HFF-Myc (cell line): ENCODE measurements at regions not wholly inside any gene's neighbourhood (a gene's known extent, or its start where the extent isn't known, plus 50 kb on each side); places are given as distances from the start of the nearest gene placed in this dataset.

ENCODE experiments used
- DNase-seq: peaks from one replicate; pipeline ENCODE4 v3.0.0-alpha.2; 2011; ENCODE audit warnings: low read depth; ENCODE audit errors: extremely low read depth
- H3K4me3 ChIP-seq: replicated peaks from 2 replicates; pipeline ENCODE4 v1.5.1; 2011; ENCODE audit warnings: low read depth, mild to moderate bottlenecking, control low read depth, low read length
- CTCF ChIP-seq: IDR thresholded peaks from 2 replicates; pipeline ENCODE4 v1.5.1; 2012; ENCODE audit warnings: mild to moderate bottlenecking, low read depth, low read length, control low read depth; ENCODE audit errors: missing control alignments

GRCh38 chr12:65561798-65562382, 262.4 kb upstream of the HMGA2 start:
- no peak for TF ChIP-seq CTCF
- DNase-seq = no peak
- H3K4me3 ChIP-seq = no peak overlapping the region

GRCh38 chr12:65565601-65566560, 258.4 kb upstream of the HMGA2 start:
- TF ChIP-seq CTCF = no peak
- peak overlapping the region; percentile 24 for H3K4me3 ChIP-seq
- DNase-seq = peak; percentile 94

- DNase-seq = no peak
- no peak for TF ChIP-seq CTCF
- H3K4me3 ChIP-seq = no peak overlapping the region; the same call in 1 of the 2 replicates
Measured at GRCh38 chr12:65566751-65567150, 257.5 kb upstream of the HMGA2 start.

GRCh38 chr12:65567820-65568219, 256.5 kb upstream of the HMGA2 start:
- TF ChIP-seq CTCF = no peak
- no peak for DNase-seq
- H3K4me3 ChIP-seq = no peak overlapping the region

GRCh38 chr12:65568517-65568916, 255.8 kb upstream of the HMGA2 start:
- H3K4me3 ChIP-seq = no peak overlapping the region
- TF ChIP-seq CTCF = no peak
- DNase-seq = no peak

- no peak overlapping the region for H3K4me3 ChIP-seq
- DNase-seq = no peak
- no peak for TF ChIP-seq CTCF
Measured at GRCh38 chr12:65570451-65571130, 253.7 kb upstream of the HMGA2 start.
